ENCODE measurements at regions not wholly inside any gene's neighbourhood (a gene's known extent, or its start where the extent isn't known, plus 50 kb on each side); places are given as distances from the start of the nearest gene placed in this dataset.

DNA sequence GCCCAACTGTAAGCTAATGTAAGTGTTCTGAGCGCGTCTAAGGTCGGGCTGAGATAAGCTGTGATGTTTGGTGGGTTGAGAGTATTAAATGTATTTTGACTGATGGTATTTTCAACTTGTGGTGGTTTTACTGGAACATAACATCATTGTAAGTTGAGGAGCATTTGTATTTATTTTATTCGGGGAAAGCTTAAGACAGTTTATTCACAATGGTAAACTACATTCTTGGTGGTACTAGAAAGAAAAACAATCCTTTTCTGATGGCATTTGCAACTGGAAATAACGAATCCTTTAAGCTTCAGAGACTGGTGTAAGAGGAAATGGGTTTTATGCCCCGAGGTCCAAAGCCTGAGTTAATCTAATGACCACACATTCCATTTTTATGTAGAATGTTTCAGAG, 283.3 kb upstream of the NETO1 start:
- DNase-seq (ENCODE audit: low spot score), result no peak
- H3K79me2 ChIP-seq, result no peaks in the 10 kb centered on the region
- no peak overlapping the region for H2AFZ ChIP-seq
- no peaks in the 10 kb centered on the region for H3K9me2 ChIP-seq (replicated peaks; ENCODE audit: insufficient read depth)
- H3K9me3 ChIP-seq (ENCODE audit: low read depth), result no peaks in the 10 kb centered on the region
- H3K27ac ChIP-seq, result no peak overlapping the region
- 69% methylated on average over 6 of the region's 6 CpGs for WGBS (ENCODE audit: low lambda C conversion rate, missing lambda C conversion rate)
- no peaks in the 10 kb centered on the region for H3K36me3 ChIP-seq (replicated peaks; ENCODE audit: insufficient read depth, low read depth)
- H3K27me3 ChIP-seq, result no peaks in the 10 kb centered on the region
- H3K4me3 ChIP-seq, result no peak overlapping the region
- no peak overlapping the region for H3K4me2 ChIP-seq
- no peak for TF ChIP-seq EZH2 (IDR thresholded peaks at IDR 0.05; ENCODE audit: borderline replicate concordance)
- TF ChIP-seq, protein P1, sequence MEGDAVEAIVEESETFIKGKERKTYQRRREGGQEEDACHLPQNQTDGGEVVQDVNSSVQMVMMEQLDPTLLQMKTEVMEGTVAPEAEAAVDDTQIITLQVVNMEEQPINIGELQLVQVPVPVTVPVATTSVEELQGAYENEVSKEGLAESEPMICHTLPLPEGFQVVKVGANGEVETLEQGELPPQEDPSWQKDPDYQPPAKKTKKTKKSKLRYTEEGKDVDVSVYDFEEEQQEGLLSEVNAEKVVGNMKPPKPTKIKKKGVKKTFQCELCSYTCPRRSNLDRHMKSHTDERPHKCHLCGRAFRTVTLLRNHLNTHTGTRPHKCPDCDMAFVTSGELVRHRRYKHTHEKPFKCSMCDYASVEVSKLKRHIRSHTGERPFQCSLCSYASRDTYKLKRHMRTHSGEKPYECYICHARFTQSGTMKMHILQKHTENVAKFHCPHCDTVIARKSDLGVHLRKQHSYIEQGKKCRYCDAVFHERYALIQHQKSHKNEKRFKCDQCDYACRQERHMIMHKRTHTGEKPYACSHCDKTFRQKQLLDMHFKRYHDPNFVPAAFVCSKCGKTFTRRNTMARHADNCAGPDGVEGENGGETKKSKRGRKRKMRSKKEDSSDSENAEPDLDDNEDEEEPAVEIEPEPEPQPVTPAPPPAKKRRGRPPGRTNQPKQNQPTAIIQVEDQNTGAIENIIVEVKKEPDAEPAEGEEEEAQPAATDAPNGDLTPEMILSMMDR (IDR thresholded peaks at IDR 0.05; ENCODE audit: poor library complexity), result no peak
- no peak for TF ChIP-seq EZH2phosphoT487 (IDR thresholded peaks at IDR 0.05; ENCODE audit: low read depth, severe bottlenecking, unreplicated experiment)
- no peaks in the 10 kb centered on the region for H4K20me1 ChIP-seq (ENCODE audit: insufficient read depth, poor library complexity, severe bottlenecking)
- no peaks in the 10 kb centered on the region for H3K4me1 ChIP-seq (ENCODE audit: insufficient read depth)

DNA sequence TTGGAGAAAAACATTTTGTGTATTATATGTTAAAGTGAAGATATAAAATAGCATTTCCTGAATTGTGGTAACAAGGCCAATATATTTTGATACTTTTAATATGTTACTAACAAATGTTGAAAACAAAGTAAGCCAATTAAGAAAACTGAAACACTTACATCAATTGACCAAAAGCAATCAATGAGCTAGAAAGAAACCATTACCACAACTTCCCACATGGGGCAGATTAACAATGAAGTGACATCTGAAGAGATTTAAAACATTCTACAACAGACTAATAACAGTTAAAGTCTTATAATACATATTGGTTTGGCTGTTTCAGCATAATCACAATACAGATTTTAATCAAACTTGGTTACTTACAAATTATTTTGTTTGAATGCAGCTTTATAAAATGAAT, 282.4 kb upstream of the NETO1 start:
- Histone ChIP-seq H3K79me2 (no peaks in the 10 kb centered on the region), H3K27ac (no peak overlapping the region), H3K27me3 (no peaks in the 10 kb centered on the region), H3K9me2 (replicated peaks; ENCODE audit: insufficient read depth) (no peaks in the 10 kb centered on the region), H3K4me1 (ENCODE audit: insufficient read depth) (no peaks in the 10 kb centered on the region), H3K36me3 (replicated peaks; ENCODE audit: insufficient read depth, low read depth) (no peaks in the 10 kb centered on the region), H3K9me3 (ENCODE audit: low read depth) (no peaks in the 10 kb centered on the region), H3K4me3 (no peak overlapping the region), H2AFZ (no peak overlapping the region), H3K4me2 (no peak overlapping the region), H4K20me1 (ENCODE audit: insufficient read depth, poor library complexity, severe bottlenecking) (no peaks in the 10 kb centered on the region)
- TF ChIP-seq EZH2phosphoT487 (IDR thresholded peaks at IDR 0.05; ENCODE audit: low read depth, severe bottlenecking, unreplicated experiment) (no peak), EZH2 (IDR thresholded peaks at IDR 0.05; ENCODE audit: borderline replicate concordance) (no peak)
- TF ChIP-seq, protein P1 (IDR thresholded peaks at IDR 0.05; ENCODE audit: poor library complexity), result no peak
- DNase-seq (ENCODE audit: low spot score), result no peak

DNA sequence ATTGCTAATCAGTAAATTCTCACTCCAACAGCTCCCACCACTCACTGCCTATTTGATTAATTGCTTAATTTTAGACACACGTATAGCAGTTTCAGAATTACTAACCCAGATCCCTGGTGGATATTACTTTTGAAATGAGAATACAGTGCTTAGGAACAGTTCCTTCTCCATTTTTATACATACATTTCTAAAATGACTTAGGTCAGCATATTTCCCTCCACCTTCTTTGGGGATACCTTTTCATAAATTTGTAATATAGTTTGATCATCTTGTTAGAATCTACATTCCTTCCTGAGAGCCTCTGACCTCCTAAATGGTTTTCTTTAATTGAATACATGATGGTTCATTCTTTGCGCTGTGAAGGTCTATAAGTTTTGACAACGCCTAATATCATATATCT, 279.8 kb upstream of the NETO1 start:
- Histone ChIP-seq H2AFZ (no peak overlapping the region), H3K27ac (no peak overlapping the region), H3K9me2 (replicated peaks; ENCODE audit: insufficient read depth) (no peaks in the 10 kb centered on the region), H4K20me1 (ENCODE audit: insufficient read depth, poor library complexity, severe bottlenecking) (no peaks in the 10 kb centered on the region), H3K4me2 (no peak overlapping the region), H3K79me2 (no peaks in the 10 kb centered on the region), H3K4me1 (ENCODE audit: insufficient read depth) (no peaks in the 10 kb centered on the region), H3K36me3 (replicated peaks; ENCODE audit: insufficient read depth, low read depth) (no peaks in the 10 kb centered on the region), H3K9me3 (ENCODE audit: low read depth) (no peaks in the 10 kb centered on the region), H3K4me3 (no peak overlapping the region), H3K27me3 (no peaks in the 10 kb centered on the region)
- WGBS (ENCODE audit: low lambda C conversion rate, missing lambda C conversion rate), result 81% methylated on average over 3 of the region's 3 CpGs
- no peak for TF ChIP-seq EZH2 (IDR thresholded peaks at IDR 0.05; ENCODE audit: borderline replicate concordance)
- TF ChIP-seq EZH2phosphoT487 (IDR thresholded peaks at IDR 0.05; ENCODE audit: low read depth, severe bottlenecking, unreplicated experiment), result no peak
- TF ChIP-seq, protein P1 (IDR thresholded peaks at IDR 0.05; ENCODE audit: poor library complexity), result no peak
- no peak for DNase-seq (ENCODE audit: low spot score)

DNA sequence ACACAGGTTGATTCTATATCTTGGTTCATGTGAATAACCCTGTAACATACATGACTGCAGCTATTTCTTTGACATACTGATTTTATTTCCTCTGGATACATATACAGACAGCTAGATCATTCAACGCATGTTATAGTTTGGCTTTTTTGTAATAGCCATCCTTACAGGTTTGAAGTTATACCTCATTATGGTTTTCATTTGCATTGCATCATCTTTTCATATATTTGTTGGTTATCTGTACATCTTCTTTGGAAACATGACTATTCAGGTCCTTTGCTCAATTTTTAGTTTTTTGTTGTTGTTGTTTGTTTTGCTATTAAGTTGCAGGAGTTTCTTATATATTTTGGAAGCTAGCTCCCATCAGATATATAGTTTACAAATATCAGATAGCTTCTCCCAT, 276.2 kb upstream of the NETO1 start:
- Histone ChIP-seq H3K79me2 (no peaks in the 10 kb centered on the region), H3K4me1 (ENCODE audit: insufficient read depth) (no peaks in the 10 kb centered on the region), H2AFZ (no peak overlapping the region), H3K4me3 (no peak overlapping the region), H3K36me3 (replicated peaks; ENCODE audit: insufficient read depth, low read depth) (no peaks in the 10 kb centered on the region), H3K4me2 (no peak overlapping the region), H3K27ac (no peak overlapping the region), H3K9me3 (ENCODE audit: low read depth) (no peaks in the 10 kb centered on the region), H3K27me3 (no peaks in the 10 kb centered on the region), H3K9me2 (replicated peaks; ENCODE audit: insufficient read depth) (no peaks in the 10 kb centered on the region), H4K20me1 (ENCODE audit: insufficient read depth, poor library complexity, severe bottlenecking) (no peaks in the 10 kb centered on the region)
- no peak for DNase-seq (ENCODE audit: low spot score)
- no peak for TF ChIP-seq EZH2 (IDR thresholded peaks at IDR 0.05; ENCODE audit: borderline replicate concordance)
- TF ChIP-seq EZH2phosphoT487 (IDR thresholded peaks at IDR 0.05; ENCODE audit: low read depth, severe bottlenecking, unreplicated experiment), result no peak
- TF ChIP-seq, protein P1 (IDR thresholded peaks at IDR 0.05; ENCODE audit: poor library complexity), result no peak
- WGBS (ENCODE audit: low lambda C conversion rate, missing lambda C conversion rate), result 100% methylated on average over 1 of the region's 1 CpG

Measured in hepatocyte (in vitro differentiated cells).